ENCODE measurements at regions not wholly inside any gene's neighbourhood (a gene's known extent, or its start where the extent isn't known, plus 50 kb on each side); places are given as distances from the start of the nearest gene placed in this dataset.

DNA sequence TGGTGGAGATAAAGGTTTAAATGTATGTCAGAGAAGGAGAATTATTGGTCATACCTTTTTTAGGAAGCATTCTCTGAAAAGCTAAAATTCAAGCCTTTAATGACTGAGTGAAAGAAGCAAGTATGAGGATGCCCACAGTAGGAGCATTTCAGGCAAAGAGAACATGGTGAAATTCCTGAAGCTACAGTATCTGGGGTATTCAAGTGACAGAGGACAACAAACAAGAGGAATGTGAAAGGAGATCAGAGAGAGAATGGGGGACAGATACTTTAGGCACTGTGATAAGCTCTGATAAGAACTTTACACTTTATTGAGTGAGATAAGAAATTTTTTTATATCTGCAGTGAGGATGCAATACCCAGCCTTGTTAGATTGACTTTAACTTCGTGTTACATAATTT lies 621.3 kb upstream of the AGA start:
- in situ Hi-C loops (cut with HindIII; ENCODE audit: low sequenced_read_pairs), result no loop called here
- no peak for DNase-seq (ENCODE audit: low read depth, low spot score)
- H3K4me3 ChIP-seq (ENCODE audit: low read depth, low read length), result no peak overlapping the region
- TF ChIP-seq, protein P1, sequence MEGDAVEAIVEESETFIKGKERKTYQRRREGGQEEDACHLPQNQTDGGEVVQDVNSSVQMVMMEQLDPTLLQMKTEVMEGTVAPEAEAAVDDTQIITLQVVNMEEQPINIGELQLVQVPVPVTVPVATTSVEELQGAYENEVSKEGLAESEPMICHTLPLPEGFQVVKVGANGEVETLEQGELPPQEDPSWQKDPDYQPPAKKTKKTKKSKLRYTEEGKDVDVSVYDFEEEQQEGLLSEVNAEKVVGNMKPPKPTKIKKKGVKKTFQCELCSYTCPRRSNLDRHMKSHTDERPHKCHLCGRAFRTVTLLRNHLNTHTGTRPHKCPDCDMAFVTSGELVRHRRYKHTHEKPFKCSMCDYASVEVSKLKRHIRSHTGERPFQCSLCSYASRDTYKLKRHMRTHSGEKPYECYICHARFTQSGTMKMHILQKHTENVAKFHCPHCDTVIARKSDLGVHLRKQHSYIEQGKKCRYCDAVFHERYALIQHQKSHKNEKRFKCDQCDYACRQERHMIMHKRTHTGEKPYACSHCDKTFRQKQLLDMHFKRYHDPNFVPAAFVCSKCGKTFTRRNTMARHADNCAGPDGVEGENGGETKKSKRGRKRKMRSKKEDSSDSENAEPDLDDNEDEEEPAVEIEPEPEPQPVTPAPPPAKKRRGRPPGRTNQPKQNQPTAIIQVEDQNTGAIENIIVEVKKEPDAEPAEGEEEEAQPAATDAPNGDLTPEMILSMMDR (IDR thresholded peaks at IDR 0.05; ENCODE audit: low read depth, low read length), result no peak

DNA sequence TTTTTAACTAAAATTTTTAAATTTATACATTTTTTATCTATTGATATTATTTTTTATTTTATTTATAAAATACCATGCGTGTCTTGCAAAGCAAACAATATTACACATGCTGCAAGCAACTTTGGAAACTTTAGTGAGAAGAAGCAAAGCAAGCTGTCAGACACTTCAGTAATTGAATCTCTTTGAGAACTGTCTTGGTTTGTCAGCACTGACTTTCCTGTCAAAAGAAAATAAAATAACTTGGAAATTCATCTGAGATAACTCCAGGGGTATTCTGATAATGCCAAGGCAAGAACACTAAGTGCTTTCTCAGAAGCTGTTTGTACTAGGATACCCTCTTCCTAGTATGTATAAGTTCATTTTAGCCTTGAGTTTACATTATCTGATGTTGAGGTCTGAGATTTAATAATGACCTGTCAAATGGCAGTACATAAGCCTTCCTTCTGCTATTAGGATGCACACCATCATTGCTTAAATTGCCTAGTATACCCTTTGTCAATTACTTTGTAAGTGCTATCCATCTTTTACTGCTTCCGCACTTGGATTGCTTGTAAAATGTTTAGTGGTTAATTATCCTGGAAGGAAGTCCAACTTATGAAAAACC lies 624.2 kb upstream of the AGA start:
- in situ Hi-C loops (cut with HindIII; ENCODE audit: low sequenced_read_pairs), result no loop called here
- TF ChIP-seq, protein P1 (IDR thresholded peaks at IDR 0.05; ENCODE audit: low read depth, low read length), result no peak
- H3K4me3 ChIP-seq (ENCODE audit: low read depth, low read length), result no peak overlapping the region
- no peak for DNase-seq (ENCODE audit: low read depth, low spot score)

DNA sequence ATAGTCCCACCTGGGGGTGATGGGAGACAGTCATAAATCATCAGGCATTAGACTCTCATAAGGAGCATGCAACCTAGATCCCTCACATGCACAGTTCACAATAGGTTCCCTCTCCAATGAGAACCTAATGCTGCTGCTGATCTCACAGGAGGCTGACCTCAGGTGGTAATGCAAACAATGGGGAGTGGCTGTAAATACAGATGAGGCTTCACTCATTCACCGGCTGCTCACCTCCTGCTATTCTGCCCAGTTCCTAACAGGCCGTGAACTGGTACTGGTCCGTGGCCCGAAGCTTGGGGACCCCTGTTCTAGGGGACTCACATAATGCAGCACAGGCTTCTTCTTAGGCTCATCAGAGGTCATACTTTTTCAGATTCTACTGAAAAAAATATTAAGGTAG lies 625.9 kb upstream of the AGA start:
- TF ChIP-seq, protein P1 (IDR thresholded peaks at IDR 0.05; ENCODE audit: low read depth, low read length), result no peak
- in situ Hi-C loops (cut with HindIII; ENCODE audit: low sequenced_read_pairs), result no loop called here
- DNase-seq (ENCODE audit: low read depth, low spot score), result no peak
- H3K4me3 ChIP-seq (ENCODE audit: low read depth, low read length), result no peak overlapping the region

GRCh38 chr4:178070163-178070562 lies 627.9 kb upstream of the AGA start:
- TF ChIP-seq, protein P1 (IDR thresholded peaks at IDR 0.05; ENCODE audit: low read depth, low read length), result no peak
- H3K4me3 ChIP-seq (ENCODE audit: low read depth, low read length), result no peak overlapping the region
- no peak for DNase-seq (ENCODE audit: low read depth, low spot score)
- in situ Hi-C loops (cut with HindIII; ENCODE audit: low sequenced_read_pairs), result no loop called here

- in situ Hi-C loops (cut with HindIII; ENCODE audit: low sequenced_read_pairs), result no loop called here
- H3K4me3 ChIP-seq (ENCODE audit: low read depth, low read length), result no peak overlapping the region
- TF ChIP-seq, protein P1 (IDR thresholded peaks at IDR 0.05; ENCODE audit: low read depth, low read length), result no peak
- no peak for DNase-seq (ENCODE audit: low read depth, low spot score)
Observed at GRCh38 chr4:178080312-178080711, 638.1 kb upstream of the AGA start.

- H3K4me3 ChIP-seq (ENCODE audit: low read depth, low read length), result no peak overlapping the region
- DNase-seq (ENCODE audit: low read depth, low spot score), result no peak
- TF ChIP-seq, protein P1 (IDR thresholded peaks at IDR 0.05; ENCODE audit: low read depth, low read length), result no peak
- in situ Hi-C loops (cut with HindIII; ENCODE audit: low sequenced_read_pairs), result no loop called here
Observed at GRCh38 chr4:178081176-178081575, 638.9 kb upstream of the AGA start.

DNA sequence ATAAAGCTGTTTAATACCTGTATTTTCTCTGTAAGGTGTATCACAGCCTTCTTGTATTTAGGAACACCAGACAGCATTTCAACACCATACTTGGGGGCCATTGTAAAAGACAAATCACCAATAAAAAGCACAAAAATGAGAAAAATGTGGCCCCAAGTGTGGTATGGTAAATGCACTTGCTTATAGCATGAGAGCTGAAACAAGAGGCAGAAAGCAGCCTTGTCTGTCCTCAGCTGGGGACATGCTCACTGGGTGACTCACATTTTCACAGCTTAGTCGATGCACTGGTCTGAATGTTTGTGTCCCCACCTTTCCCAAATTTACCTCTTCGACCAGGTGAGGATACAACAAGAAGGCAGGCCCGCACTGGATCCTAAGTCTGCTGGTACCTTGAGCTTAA lies 639.7 kb upstream of the AGA start:
- in situ Hi-C loops (cut with HindIII; ENCODE audit: low sequenced_read_pairs), result no loop called here
- H3K4me3 ChIP-seq (ENCODE audit: low read depth, low read length), result no peak overlapping the region
- TF ChIP-seq, protein P1 (IDR thresholded peaks at IDR 0.05; ENCODE audit: low read depth, low read length), result no peak
- no peak for DNase-seq (ENCODE audit: low read depth, low spot score)

Data from astrocyte of the spinal cord (primary cell).